C4-2B (cell line): ENCODE measurements at regions not wholly inside any gene's neighbourhood (a gene's known extent, or its start where the extent isn't known, plus 50 kb on each side); places are given as distances from the start of the nearest gene placed in this dataset.

Source experiments
- ZFX ChIP-seq: fragments of 450-650 bp; IDR thresholded peaks from 2 replicates; pipeline ENCODE4 v1.6.1; 2017
- TF ChIP-seq, protein P1 (sequence below): fragments of 450-650 bp; conservative IDR thresholded peaks from 2 replicates; pipeline ENCODE4 v1.5.1; 2017; ENCODE audit warnings: mild to moderate bottlenecking

DNA sequence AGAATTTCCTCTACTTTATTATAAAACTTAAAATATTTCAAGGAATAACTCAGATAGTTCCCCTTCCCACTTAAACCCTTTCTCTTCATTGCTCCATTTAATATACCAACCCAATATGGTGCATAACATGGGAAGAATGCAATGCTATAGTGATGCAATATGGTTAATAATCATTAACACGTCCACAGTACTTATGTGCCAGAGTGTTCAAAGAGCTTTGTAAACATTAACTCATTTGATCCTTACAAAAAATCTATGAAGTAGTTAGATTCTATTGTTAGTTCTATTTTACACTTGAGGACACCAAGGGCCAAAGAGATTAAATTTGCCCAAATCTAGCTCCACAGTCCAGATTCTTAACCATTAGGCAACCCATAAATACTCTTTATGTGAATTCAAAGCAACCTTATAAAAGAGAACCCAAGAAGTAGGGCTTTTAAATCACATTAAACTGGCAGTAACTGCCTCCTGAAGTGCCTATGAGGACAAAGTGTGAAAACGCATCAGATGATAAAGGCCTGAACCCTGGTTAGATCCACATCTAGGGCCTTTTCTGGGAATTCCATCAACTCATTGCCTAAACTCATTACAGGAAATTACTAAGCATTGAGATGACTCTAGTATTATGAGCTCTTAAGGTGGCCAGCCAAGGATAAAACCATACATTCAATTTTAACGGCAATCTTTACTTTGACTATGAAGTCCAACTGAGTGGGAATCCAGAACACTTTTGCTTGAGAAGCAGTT lies 94.3 kb downstream of the AREG start:
- TF ChIP-seq, protein P1, sequence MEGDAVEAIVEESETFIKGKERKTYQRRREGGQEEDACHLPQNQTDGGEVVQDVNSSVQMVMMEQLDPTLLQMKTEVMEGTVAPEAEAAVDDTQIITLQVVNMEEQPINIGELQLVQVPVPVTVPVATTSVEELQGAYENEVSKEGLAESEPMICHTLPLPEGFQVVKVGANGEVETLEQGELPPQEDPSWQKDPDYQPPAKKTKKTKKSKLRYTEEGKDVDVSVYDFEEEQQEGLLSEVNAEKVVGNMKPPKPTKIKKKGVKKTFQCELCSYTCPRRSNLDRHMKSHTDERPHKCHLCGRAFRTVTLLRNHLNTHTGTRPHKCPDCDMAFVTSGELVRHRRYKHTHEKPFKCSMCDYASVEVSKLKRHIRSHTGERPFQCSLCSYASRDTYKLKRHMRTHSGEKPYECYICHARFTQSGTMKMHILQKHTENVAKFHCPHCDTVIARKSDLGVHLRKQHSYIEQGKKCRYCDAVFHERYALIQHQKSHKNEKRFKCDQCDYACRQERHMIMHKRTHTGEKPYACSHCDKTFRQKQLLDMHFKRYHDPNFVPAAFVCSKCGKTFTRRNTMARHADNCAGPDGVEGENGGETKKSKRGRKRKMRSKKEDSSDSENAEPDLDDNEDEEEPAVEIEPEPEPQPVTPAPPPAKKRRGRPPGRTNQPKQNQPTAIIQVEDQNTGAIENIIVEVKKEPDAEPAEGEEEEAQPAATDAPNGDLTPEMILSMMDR: no peak
- no peak for TF ChIP-seq ZFX
